ENCODE measurements at regions not wholly inside any gene's neighbourhood (a gene's known extent, or its start where the extent isn't known, plus 50 kb on each side); places are given as distances from the start of the nearest gene placed in this dataset.

GRCh38 chr1:217029281-217030157 lies 306.3 kb upstream of the ESRRG start:
- peak; percentile 15 for FAIRE-seq

GRCh38 chr1:217027403-217028080 lies 304.3 kb upstream of the ESRRG start:
- no peak for FAIRE-seq

DNA sequence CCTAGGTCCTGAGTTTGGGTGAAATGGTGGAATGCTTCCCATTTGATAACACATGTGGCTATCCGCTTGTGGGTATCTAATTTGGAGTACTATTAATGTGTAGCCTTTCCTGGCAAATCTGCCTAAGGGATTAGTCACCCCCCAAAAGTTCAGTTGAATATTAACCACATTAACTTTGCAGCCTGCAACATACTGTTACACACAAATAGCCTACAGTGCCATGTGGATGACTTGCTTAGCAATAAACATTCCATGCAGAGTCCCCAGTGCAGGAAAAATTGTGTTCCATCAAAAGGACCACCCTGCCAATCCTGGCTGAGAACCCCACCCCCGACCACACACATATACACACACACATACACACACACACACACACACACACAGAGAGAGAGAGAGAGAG lies 303.3 kb upstream of the ESRRG start:
- no peak for FAIRE-seq

DNA sequence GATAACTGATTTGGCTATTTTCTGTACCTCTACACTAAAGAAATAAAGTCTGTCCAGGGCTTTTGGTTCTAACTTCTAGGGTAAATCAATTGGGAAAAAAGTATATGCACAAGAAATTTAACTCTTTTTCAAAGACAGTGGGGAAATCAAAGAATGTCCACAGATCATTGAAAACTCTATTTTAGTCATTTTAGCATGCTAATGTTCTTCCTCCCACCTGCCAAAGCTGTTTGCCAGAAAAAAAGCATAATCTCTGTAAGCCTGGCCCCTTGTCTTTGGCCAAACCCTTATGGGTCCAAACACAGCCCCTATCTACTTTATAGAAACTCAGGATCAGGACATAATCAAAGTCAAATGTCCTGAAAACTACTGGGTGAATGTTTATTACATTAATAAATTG lies 302.2 kb upstream of the ESRRG start:
- FAIRE-seq, result no peak

DNA sequence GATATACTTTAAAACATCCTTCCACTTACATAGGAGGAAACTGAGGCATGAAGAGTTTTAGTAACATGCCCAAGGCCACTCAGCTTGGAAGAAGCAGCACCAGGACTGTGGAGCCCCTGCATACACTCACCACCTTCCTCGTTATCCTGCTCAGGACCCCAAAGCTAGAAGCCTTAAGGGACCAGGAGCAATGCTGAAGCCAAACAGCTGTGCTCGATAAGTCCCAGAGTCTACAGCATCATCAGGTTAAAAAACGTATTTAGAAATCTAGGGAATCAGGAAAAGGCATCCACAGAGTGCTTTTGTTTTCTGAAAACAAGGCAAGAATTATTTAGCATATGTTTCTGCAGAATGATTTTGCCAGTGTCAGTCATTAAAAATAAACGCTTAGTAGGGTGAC lies 301.7 kb upstream of the ESRRG start:
- no peak for FAIRE-seq

GRCh38 chr1:217021956-217022355 lies 298.7 kb upstream of the ESRRG start:
- FAIRE-seq, result no peak

- no peak for FAIRE-seq
Measured at GRCh38 chr1:217021400-217021799, 298.2 kb upstream of the ESRRG start.

DNA sequence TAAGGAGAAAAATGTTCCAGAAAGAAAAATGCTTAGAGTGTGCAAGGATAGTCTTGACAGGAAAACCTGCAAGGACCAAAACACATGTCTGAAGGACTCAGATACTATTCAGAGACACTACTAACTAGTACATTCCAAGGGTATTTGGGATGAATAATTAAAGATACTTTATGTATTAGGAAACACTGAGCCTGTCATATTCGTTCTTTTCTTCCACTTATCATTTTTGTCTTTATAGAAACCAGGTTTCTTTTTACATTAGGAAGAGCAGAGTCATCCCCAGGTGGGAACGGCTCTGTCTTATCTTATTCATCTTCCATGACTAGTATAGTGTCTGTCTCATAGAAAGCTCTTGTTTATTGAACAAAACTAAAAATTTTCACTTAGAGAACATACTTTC lies 296.2 kb upstream of the ESRRG start:
- no peak for FAIRE-seq

DNA sequence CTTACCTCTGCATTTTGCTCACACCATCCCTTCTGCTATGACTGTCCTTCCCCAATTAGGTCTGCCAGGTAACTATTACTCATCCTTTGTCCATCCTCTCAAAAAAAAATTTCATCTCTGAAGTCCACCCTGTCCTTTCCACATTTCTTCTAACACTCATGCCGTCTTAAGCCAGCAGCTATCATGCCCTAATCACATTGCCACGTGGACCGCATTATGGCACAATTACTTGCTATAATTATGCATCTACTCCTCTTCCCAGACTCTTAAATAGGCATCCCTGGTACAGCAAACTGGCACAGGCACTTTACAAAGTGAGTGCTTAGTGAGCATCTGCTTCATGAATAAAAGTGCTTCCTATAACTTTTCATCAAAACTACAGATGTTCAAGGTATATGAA lies 295.4 kb upstream of the ESRRG start:
- FAIRE-seq, result no peak

GRCh38 chr1:217017165-217017564 lies 293.9 kb upstream of the ESRRG start:
- FAIRE-seq, result no peak

GRCh38 chr1:217014066-217014465 lies 290.8 kb upstream of the ESRRG start:
- FAIRE-seq, result no peak

DNA sequence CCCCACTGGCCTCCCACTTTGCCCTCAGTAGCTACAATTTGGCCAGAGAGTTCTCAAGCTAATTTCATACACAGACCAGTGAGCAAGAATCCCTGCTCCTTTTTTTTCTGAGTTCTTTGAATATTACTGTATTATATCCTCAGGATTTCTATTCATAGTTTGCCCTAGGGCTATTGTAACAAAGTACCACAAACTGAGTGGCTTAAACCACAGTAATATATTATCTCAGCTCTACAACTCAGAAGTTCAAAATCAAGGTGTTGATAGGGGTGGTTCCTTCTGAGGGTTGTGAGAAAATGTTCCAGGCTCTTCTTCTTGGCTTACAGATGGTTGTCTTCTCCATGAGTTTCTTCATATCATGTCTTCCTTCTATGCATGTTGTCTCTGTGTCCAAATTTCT lies 289.4 kb upstream of the ESRRG start:
- no peak for FAIRE-seq

DNA sequence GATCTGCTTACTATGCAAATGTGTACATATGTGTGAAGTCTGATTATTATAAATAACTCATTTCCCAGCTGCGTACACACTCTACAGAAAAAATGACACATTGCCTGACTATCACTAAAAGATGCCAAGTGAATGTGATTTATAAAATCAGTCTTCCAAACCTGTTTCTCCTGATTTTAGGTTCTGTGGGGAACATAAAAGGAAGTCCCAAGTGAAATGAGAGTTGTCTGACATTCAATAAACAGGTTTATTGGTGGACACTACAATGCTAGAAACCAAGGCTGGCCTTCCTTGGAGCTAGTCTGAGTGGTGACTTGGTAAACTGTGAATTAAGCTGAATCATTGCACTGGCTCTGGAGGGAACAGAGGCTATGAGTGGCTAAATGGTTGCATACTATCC lies 287.9 kb upstream of the ESRRG start:
- no peak for FAIRE-seq

- FAIRE-seq, result no peak
Measured at GRCh38 chr1:217010253-217010652, 287.0 kb upstream of the ESRRG start.

DNA sequence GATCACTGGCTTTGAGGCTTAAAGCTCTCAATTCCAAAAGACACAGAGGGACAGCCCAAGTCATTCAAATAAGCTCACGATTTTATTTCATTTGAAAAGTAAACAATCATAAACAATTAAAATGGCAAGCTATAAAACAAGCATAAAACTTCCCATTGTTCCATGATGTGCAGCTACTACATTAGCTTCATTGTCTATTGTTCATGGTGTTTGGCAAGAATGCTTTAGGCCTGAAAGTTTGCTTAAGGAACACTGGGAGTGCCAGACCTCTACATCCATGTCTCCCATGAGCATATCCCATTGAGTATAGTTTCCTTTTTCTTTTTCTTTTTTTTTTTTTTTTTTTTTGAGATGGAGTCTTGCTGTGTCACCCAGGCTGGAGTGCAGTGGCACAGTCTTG lies 286.1 kb upstream of the ESRRG start:
- FAIRE-seq, result no peak

DNA sequence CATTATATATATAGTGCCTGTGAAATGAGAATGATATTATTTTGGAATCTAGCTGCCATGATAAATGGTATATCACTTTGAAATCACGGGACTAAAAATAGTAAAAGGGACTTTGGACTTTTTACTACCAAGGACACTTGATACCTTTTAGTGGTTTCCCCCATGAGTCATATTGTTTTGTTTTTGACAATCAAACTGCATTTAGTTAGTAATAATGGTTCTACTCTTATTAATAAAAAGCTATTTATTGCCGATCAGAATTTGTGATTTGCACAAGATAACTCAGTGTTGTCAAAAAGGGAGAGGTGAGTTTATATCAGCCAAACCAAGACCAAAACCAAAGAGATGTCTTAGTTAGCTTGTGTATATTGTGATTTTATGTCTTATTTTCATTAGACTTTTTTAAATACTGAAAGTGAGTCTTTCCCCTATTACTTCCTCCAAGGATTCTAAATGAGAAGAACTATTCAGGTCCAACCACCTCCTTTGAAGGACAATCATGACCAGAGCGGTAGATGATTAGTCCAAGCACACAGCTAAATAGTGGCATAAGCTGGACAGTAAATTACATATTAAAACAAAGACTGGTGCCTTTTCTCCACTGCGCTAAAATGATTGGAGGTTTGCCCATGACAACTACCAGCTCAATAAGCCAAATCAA lies 281.7 kb upstream of the ESRRG start:
- FAIRE-seq, result no peak

DNA sequence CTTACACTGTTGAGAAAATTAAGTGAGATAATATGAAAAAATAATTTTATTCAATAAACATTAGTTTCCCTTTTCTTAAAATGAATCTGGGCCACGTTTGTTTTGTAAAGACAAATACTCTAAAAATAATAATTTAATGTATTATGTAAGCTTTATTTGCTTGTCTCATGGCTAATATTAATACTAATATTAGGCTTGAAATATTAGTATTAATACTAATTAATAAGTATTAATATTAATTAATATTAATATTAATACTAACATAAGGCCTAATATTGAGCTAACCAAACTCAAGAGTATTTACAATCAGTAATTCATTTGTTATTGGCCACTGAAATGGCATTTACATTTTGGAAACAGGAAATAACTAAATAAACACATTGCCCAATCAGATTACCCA lies 280.1 kb upstream of the ESRRG start:
- no peak for FAIRE-seq

- FAIRE-seq, result no peak
Measured at GRCh38 chr1:216997831-216998230, 274.6 kb upstream of the ESRRG start.

GRCh38 chr1:216997069-216997468 lies 273.8 kb upstream of the ESRRG start:
- FAIRE-seq, result no peak

GRCh38 chr1:216984536-216984935 lies 261.3 kb upstream of the ESRRG start:
- no peak for FAIRE-seq

DNA sequence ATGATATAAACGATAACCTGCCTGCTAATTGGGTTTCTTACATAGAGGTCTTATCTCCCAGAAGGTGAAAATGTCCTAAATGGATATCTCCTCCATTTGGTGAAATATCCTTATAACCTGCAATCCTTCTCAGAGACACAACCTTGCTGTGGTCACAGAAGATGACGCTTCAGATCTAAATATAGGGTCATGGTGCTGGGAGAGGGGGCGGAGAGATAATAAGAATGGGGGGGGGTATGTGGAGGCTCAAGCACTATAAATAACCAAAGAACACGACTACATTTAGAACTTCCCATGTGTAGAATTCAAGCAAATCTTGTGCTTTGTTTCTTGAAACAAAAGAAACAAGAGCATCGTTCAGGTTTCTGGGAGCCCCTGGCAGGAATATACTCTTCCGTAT lies 260.6 kb upstream of the ESRRG start:
- no peak for FAIRE-seq

DNA sequence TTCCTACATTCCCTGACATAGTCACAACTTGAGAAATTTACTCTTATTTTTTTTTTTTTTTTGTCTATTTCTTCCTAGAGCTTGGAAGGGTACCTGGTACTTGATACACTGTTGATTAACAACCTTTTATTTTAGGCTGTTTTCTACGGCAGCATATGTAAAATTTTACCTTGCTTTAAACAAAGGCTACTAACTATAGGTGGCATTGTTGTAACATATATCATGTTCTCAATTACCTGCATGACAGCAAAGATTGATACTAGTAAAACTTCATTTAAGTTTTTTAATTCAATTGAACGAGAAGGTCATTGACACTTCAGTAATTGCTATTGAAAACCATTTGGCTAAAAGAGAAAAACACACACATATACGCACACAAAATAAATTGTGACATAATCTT lies 238.3 kb upstream of the ESRRG start:
- FAIRE-seq, result no peak

DNA sequence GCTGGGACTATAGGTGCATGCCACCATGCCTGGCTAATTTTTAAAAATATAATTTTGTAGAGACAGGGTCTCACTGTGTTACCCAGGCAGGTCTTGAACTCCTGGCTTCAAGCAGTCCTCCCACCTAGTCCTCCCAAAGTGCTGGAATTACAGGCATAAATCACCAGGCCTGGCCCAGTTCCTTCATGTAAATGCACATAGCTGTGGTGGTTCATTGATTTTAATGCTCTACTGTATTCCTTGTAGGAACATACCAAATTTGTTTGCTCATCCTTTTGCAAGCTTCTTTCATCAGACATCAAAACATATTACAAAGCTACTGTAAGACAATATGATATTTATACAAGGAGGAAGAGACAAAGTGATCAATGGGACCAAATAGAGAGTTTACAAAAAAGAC lies 237.5 kb upstream of the ESRRG start:
- FAIRE-seq, result no peak

DNA sequence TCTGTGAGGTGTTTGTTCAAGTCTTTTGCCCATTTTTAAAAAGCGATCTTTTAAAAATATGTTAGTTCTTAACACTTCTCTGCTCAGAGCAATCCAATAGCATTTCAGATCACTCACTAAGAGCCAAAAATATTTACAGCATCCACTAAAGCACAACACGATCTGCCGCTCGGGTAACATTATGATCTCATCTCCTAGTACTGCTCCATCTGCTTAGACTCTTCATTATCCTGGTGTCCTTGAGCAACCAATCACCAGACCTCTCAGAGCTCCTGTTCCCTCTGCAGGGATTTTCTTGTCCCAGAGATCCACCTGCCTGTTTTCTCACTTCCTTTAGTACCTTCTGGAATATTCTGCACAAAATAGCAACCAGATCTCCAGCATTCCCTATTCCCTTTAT lies 235.3 kb upstream of the ESRRG start:
- FAIRE-seq, result no peak
